SKM-1 treated with dmso at 0.1 percent for 144 hours (cell line): ENCODE measurements at regions not wholly inside any gene's neighbourhood (a gene's known extent, or its start where the extent isn't known, plus 50 kb on each side); places are given as distances from the start of the nearest gene placed in this dataset.

ENCODE experiments used
- DNase-seq: peaks from one replicate; lab custom pipeline; 2025; ENCODE audit not compliant: unreplicated experiment; lab: John Stamatoyannopoulos, UW

DNA sequence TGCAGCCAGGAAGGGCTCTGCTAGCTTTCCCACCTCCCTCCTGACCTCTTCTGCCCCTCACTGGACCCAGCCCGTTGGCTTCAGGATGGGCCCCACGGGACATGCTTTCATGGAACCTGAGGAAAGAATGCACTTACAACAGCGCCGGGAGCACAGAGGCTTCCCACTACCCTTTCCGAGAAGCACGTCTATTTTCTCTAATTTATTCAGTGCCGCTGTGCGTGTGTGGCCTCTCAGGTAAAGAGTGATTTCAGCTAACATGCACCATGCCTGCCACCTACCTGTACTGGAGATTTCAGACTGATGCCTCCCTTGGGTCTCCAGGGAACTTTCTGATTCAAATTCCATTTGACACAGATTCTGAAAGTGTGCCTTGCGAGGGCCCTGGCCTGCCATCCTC is 140.1 kb downstream of the CYLD start:
- no peak for DNase-seq

- DNase-seq = no peak
Observed at GRCh38 chr16:50881331-50881830, 139.5 kb downstream of the CYLD start.

GRCh38 chr16:50880926-50881325 is 139.0 kb downstream of the CYLD start:
- DNase-seq = no peak

DNA sequence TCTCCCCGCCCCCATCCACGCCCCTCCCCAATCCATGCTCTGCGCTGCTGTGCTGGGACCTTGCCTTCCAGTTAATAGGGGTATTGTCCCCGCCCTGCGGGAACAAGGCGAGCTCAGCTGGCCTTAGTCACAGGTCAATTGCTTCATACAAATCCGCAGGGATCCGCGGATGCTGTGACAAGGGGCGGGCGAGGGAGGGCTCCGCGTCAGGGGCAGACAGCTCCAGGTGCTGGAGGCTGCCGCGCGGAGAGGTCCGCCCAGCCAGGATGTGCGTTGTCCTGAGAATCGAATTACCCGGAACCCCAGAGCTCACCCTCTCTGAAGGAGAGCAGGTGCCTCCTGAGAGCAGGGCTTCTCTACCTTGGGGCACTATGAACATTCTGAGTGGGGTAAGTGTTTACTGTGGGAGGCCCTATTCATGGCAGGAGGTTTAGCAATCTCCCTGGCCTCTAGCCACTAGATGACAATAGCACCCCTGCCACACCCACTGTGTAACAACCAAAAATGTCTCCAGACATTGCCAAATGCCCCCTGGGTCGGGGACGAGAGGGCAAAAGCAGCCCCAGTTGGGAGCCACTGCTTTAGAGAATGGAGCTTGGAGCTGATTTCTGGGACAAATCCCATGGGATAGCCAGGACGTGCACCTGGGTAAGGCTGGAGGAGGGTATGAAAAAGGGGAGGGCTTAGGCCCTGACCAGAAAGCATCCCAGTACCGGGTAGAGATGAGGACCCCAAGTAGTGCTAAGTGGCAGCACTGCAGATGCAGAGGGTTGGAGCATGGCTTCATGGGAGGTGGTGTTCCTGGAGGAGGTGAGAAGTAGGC is 138.2 kb downstream of the CYLD start:
- DNase-seq = no peak

DNA sequence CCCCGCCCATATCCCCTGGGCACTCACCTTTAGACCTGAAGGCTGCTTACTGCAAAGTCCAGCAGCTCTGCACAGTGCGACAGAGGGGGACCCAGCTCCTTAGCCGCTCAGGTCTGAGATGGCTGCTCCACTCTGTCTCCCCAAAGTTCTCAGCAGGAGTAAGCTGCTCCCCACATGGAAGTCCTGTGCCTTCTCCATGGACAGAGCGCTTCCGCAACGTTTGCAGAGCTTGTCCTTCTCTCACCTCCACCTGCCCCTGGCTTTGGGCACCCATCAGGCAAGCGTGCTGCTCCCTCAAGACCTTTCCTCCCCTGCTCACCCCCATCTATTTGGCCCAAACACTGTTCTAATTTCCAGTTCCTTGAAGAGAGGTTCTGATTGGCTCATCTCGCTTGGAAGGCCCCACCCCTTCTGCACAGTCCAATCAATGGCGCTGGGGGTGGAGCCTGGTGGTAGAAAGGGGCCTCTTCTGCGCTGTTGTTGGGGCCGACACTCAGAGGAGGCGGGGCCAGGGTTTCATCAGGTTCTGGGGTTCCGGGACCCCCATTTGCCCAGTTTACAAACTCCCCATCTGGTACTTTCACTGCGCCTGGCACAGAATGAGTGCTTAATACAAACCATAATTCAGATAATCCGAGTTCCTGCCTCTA is 137.2 kb downstream of the CYLD start:
- DNase-seq = no peak

GRCh38 chr16:50878536-50878935 is 136.7 kb downstream of the CYLD start:
- DNase-seq = no peak

DNA sequence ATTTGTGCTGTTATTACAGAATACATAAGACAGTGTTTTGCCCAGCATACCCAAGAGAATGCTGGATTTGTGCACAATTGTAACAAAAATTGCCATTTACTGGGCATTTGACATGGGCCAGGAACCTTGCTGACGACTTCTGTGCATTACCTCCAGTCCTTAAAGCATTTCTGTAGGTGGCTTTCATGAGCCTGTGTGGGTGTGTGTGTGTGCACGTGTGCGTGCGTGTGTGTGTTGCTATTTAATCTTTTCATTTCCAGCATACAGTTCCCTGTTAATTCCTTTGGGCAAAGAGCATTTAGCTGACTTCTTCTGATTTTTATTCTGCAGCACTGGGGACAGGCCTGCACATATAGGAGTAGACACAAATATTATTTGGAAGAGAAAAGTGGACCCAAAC is 134.4 kb downstream of the CYLD start:
- no peak for DNase-seq

DNA sequence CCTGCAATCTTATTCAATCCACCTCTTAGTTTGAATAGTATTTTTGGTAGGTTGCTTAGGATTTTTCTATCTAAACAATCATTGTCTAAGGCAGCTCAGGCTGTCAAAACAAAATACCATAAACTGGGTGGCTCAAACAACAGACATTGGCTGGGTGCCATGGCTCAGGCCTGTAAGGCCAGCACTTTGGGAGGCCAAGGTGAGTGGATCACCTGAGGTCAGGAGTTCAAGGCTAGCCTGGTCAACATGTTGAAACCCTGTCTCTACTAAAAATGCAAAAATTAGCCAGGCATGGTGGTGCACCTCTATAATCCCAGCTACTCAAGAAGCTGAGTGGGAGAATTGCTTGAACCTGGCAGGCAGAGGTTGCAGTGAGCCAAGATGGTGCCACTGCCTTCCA is 126.7 kb downstream of the CYLD start:
- DNase-seq = no peak

DNA sequence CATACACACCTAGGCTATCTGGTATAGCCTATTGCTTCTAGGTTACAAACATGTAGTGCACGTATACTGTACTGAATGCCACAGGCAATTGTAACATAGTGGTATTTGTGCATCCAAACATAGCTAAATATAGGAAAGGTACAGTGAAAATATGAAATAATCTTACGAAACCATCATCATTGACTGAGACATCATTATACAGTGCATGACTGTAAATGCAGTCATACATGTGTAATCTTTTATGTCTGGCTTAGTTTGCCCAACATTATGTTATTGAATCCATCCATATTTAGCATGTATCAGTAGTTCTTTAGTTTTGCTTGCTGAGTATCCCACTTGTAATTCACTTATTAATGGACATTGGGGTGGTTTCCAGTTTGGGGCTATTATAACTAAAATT is 124.9 kb downstream of the CYLD start:
- DNase-seq = no peak

GRCh38 chr16:50864386-50864785 is 122.5 kb downstream of the CYLD start:
- DNase-seq = no peak

- DNase-seq = no peak
Observed at GRCh38 chr16:50863644-50864144, 121.8 kb downstream of the CYLD start.

GRCh38 chr16:50862818-50863643 is 121.1 kb downstream of the CYLD start:
- no peak for DNase-seq

- DNase-seq = no peak
Observed at GRCh38 chr16:50861970-50862411, 120.1 kb downstream of the CYLD start.

DNA sequence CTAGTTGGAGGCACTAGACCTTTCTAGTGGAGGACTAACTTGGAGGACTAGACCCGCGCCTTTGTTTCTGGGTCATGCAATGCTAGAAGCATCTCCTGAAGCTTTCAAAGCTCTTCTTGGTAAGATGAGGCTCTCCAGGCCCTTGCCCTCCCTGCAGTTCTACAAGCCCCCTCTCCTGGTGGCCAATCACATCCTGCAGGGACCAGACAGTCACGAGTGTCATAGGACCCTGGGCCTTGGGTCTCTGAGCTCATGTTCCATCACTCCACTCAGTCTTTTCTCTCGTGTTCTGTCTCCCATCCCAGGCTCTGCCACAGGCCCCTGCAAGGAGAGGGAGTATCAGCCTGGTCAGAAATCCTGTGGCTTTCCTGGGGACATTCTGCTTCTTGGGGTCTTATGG is 119.6 kb downstream of the CYLD start:
- DNase-seq = no peak

GRCh38 chr16:50859628-50860360 is 117.9 kb downstream of the CYLD start:
- DNase-seq = no peak

DNA sequence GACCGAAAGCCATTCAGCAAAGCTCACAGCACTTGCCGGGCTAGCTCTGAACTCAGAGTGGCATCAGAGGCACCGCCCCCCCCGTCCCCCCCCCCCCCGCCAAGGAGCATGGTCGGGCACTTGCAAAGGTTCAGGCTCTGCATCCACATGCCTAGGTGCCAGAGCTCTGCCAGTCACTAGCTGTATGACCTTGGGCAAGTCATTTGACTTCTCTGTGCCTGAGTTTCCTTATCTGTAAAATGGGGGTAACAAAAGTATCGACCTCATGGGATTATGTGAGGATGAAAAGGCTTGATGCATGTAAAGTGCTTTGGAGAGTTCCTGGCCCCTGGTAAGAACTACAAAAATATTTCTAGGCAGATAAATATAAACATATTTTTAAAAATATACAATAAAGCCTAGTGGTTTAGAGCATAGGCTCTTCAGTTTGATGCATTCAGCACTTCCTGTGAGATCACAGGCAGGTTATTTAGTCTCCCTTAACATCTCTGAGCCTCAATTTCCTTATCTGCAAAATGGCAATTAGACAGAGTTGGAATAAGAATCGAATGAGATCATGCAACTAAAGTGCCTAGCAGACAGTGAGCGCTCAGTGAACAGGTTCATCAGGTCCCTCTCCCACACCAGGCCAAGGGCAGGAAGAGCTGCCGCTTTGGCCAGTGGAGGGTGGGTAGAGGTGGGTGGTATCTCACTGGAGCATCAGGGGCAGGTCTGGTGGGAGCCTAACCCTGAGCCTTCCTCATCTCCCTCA is 117.2 kb downstream of the CYLD start:
- DNase-seq = no peak

DNA sequence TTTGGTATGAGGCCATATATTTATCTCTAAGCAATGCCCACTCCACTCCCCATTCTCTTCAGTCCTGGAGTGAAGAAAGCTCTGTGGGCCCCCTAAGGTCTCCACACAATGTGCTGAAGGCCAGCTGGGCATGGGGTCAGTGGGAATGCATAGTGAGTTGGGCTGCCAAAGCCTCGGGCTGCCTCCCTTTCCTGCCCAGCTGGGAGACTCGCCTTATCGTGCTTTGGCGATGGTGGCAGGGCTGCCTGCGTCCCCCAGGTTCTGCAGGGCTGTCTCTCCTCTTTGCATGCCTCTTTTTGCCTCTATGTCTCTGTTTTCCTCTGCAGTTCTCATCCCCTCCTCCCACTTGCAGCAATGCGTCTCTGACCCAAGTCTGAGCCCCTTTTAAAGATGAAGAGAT is 116.5 kb downstream of the CYLD start:
- no peak for DNase-seq

DNA sequence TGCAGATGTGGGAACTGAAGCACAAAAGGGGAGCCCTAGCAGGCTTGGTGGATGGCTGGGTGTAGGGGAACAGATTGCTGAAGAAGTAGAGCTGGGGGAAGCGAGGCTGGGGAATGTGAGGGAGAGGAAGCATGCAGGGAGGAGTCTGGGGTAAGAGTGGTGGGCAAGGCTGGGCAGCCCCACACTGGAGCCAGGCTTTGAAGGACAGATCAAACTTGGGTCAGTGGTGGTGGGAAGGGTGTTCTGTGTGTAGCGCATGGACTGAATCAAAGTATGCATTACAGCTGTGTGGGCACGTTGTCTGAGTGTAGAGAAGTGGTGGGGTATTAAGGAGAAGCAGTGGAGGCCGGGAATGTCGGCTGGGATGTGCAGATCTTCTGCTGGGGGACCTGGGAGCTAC is 116.0 kb downstream of the CYLD start:
- no peak for DNase-seq

GRCh38 chr16:50856991-50857390 is 115.1 kb downstream of the CYLD start:
- DNase-seq = no peak

GRCh38 chr16:50853329-50853728 is 111.4 kb downstream of the CYLD start:
- DNase-seq = no peak
